ENCODE measurements at regions not wholly inside any gene's neighbourhood (a gene's known extent, or its start where the extent isn't known, plus 50 kb on each side); places are given as distances from the start of the nearest gene placed in this dataset.

GRCh38 chr6:94099072-94099471, 679.7 kb upstream of the EPHA7 start:
- CTCF ChIA-PET: no interaction called here
- POLR2A ChIA-PET: no interaction called here
- TF ChIP-seq, protein P1, sequence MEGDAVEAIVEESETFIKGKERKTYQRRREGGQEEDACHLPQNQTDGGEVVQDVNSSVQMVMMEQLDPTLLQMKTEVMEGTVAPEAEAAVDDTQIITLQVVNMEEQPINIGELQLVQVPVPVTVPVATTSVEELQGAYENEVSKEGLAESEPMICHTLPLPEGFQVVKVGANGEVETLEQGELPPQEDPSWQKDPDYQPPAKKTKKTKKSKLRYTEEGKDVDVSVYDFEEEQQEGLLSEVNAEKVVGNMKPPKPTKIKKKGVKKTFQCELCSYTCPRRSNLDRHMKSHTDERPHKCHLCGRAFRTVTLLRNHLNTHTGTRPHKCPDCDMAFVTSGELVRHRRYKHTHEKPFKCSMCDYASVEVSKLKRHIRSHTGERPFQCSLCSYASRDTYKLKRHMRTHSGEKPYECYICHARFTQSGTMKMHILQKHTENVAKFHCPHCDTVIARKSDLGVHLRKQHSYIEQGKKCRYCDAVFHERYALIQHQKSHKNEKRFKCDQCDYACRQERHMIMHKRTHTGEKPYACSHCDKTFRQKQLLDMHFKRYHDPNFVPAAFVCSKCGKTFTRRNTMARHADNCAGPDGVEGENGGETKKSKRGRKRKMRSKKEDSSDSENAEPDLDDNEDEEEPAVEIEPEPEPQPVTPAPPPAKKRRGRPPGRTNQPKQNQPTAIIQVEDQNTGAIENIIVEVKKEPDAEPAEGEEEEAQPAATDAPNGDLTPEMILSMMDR (IDR thresholded peaks at IDR 0.05; ENCODE audit: control extremely low read depth, extremely low read depth, low read depth, missing control alignments): no peak
- no peak for DNase-seq (ENCODE audit: extremely low spot score)

DNA sequence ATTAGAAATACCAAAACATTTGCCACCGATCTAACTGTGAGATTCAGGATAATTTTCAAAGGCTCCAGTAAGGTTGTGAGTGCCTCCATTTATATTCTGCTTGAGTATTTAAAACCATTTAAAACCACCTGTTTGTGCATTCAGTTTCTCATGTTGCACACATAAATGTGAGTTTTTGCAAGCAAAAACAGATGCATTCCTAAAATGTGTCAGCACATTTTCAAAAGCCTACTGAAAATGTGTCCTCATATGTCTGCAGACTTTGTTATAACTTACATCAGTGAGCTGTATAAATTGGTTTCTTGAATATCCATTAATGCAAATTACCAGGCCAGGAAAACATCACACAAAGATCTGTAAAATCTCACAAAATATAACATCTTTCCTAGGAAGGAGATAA, 676.6 kb upstream of the EPHA7 start:
- CTCF ChIA-PET: no interaction called here
- TF ChIP-seq, protein P1 (IDR thresholded peaks at IDR 0.05; ENCODE audit: control extremely low read depth, extremely low read depth, low read depth, missing control alignments): no peak
- POLR2A ChIA-PET: no interaction called here
- no peak for DNase-seq (ENCODE audit: extremely low spot score)

DNA sequence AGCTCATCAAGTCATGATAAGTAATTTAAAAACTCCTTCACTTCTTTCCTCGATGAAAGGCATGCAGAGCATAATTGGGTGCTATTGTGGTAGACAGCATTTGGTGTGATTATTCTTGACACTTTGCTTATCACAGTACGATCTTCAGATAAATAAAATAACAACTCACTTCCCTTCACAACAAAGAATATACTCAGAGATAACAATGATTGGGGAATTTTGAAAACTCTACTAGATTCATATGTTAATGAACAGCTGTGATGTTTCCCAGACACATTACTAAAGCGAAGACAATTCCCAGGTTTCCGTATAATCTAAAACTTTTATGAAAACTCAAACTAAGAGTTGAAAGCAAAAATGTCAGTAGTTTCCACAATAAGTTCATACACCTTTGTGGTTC, 670.6 kb upstream of the EPHA7 start:
- ChIA-PET POLR2A (no interaction called here), CTCF (no interaction called here)
- no peak for DNase-seq (ENCODE audit: extremely low spot score)
- TF ChIP-seq, protein P1 (IDR thresholded peaks at IDR 0.05; ENCODE audit: control extremely low read depth, extremely low read depth, low read depth, missing control alignments): no peak

DNA sequence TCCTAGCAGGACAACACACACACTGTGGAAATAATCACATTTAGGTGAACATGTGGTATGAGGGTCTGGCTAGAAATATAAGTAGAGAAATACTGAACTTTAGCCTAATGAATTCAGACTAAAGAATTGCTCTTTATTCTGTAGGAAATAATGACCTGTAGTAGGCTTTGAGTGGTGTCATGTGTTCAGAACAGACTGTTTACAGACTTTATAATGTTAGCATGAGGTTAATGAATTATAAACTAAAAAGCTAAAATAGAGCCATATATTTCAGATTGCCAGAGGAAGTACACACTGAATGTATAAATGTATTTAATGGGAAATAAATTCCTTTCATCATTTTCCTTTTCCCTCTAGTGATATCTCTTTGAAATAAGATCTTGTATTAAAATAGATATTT, 669.5 kb upstream of the EPHA7 start:
- TF ChIP-seq, protein P1 (IDR thresholded peaks at IDR 0.05; ENCODE audit: control extremely low read depth, extremely low read depth, low read depth, missing control alignments): no peak
- DNase-seq (ENCODE audit: extremely low spot score): no peak
- ChIA-PET POLR2A (no interaction called here), CTCF (no interaction called here)

- TF ChIP-seq, protein P1 (IDR thresholded peaks at IDR 0.05; ENCODE audit: control extremely low read depth, extremely low read depth, low read depth, missing control alignments): no peak
- no peak for DNase-seq (ENCODE audit: extremely low spot score)
- ChIA-PET POLR2A (no interaction called here), CTCF (no interaction called here)
Observed at GRCh38 chr6:94074764-94075163, 655.4 kb upstream of the EPHA7 start.

- ChIA-PET POLR2A (no interaction called here), CTCF (no interaction called here)
- TF ChIP-seq, protein P1 (IDR thresholded peaks at IDR 0.05; ENCODE audit: control extremely low read depth, extremely low read depth, low read depth, missing control alignments): no peak
- no peak for DNase-seq (ENCODE audit: extremely low spot score)
Observed at GRCh38 chr6:94071835-94072234, 652.5 kb upstream of the EPHA7 start.

Data from GM10248 (cell line).